ENCODE measurements at regions not wholly inside any gene's neighbourhood (a gene's known extent, or its start where the extent isn't known, plus 50 kb on each side); places are given as distances from the start of the nearest gene placed in this dataset.

GRCh38 chr5:124580512-124580911 lies 165.9 kb downstream of the ZNF608 start:
- H3K4me3 ChIP-seq, result no peak overlapping the region
- no peaks in the 10 kb centered on the region for H3K36me3 ChIP-seq
- no peak overlapping the region for H3K27ac ChIP-seq
- peaks cover 2% of the 10 kb centered on the region for H3K9me3 ChIP-seq
- H3K4me1 ChIP-seq, result no peaks in the 10 kb centered on the region
- no peak for TF ChIP-seq CTCF (IDR thresholded peaks at IDR 0.05)
- no peak for DNase-seq
- no peak for ATAC-seq
- intact Hi-C loops (cut with DNase I), result no loop called here
- H3K27me3 ChIP-seq (ENCODE audit: low read depth), result no peaks in the 10 kb centered on the region

DNA sequence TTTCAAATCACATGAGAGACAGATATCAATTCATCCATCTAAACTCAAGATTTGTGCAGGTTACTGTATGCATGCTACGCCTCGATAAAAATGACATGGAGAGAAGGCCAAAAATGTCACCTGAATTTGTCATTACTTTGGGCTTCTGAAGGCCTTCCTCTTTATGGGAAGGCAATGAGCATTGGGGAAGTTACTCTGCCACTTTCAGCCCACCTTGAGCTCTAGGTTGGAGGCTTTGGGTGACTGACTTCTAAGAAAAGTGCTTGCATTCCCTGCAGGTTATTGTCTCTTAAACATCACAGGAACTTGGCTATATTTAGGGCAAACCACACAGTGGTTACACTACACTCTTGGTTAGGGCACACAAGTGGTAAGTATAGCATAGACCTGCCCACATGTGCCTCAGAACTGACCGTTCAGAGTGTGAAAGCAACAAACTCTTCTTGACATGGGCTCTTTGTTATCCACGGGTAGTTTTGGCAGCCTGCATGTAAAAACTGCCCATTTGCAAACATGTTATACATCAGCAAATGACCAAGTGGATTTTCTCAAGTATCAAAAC lies 169.5 kb downstream of the ZNF608 start:
- no peak for ATAC-seq
- H3K4me1 ChIP-seq, result no peaks in the 10 kb centered on the region

DNA sequence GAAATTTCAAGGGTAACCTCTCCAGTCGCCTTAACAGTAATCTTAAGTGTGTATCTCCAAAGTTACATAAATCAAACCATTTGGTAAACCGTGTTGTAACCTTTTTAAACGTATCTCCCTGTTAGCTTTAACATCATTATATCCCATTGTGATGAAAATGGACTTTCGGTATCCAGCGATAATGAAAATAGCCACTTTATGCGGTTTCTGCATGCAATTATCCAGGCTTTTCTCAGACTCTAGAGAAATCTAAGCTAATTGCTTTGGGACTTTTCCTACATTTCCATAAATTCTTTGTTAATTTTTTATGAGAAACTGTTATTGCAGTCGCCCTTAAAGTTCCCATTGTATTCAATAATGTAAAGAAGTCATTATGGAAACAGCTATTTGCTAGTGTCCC lies 170.7 kb downstream of the ZNF608 start:
- Histone ChIP-seq H3K27ac (no peak overlapping the region), H3K27me3 (ENCODE audit: low read depth) (no peaks in the 10 kb centered on the region), H3K4me1 (no peaks in the 10 kb centered on the region), H3K36me3 (no peaks in the 10 kb centered on the region), H3K4me3 (no peak overlapping the region), H3K9me3 (no peaks in the 10 kb centered on the region)
- no peak for DNase-seq
- intact Hi-C loops (cut with DNase I), result no loop called here
- ATAC-seq, result no peak
- TF ChIP-seq CTCF (IDR thresholded peaks at IDR 0.05), result no peak

More for the DNA sequence above, 169.5 kb downstream of the ZNF608 start:
- intact Hi-C loops (cut with DNase I), result no loop called here
- Histone ChIP-seq H3K27ac (no peak overlapping the region), H3K4me3 (no peak overlapping the region), H3K9me3 (no peaks in the 10 kb centered on the region), H3K27me3 (ENCODE audit: low read depth) (no peaks in the 10 kb centered on the region), H3K36me3 (no peaks in the 10 kb centered on the region)
- no peak for DNase-seq
- no peak for TF ChIP-seq CTCF (IDR thresholded peaks at IDR 0.05)

DNA sequence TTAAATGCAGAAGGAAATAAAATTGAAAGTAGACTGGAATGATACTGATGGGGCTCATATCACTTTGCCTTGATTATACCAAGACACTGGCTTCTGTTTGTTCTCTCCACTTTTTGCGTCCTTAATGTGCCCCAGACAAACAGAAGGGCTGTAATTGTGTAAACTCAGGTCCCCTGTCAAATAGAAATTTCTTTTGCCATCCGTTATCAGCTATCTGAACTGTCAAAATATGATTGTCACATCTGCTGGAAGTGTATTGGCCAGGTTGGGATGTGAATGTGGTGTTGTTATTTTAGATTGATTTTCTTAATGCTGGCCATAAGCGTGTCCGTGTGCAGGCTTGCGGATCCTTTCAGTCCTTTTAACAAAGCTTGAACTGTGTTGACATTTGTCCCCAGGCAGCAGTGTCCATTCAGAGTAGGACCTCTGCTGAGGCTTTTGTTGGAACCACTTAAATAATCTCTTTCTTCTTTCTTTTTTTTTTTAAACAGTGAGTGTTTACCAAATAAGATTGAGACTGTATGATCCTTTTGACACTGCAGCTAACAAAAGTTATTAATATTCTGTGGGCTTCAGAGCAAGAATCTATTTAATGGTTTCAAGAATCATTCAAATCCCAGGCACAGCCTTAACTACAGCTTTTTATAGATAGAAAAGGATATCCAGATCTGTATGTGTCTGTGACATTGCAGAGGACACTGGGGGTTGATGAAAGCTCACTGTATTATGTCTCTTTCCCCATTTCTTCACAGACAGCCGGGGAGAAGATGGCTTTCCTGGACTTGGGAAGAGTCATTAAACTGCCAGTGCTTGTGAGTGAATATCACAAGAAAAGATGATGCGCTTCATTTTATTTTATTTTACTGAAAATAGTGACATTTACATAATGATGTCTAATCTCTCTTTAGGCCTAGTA lies 171.7 kb downstream of the ZNF608 start:
- H3K4me1 ChIP-seq, result no peaks in the 10 kb centered on the region
- intact Hi-C loops (cut with DNase I), result no loop called here
- H3K27me3 ChIP-seq (ENCODE audit: low read depth), result no peaks in the 10 kb centered on the region
- no peaks in the 10 kb centered on the region for H3K9me3 ChIP-seq
- ATAC-seq (no peak), DNase-seq (no peak)
- no peak overlapping the region for H3K4me3 ChIP-seq
- no peak overlapping the region for H3K27ac ChIP-seq
- H3K36me3 ChIP-seq, result no peaks in the 10 kb centered on the region
- no peak for TF ChIP-seq CTCF (IDR thresholded peaks at IDR 0.05)

GRCh38 chr5:124572971-124573370 lies 173.5 kb downstream of the ZNF608 start:
- no peaks in the 10 kb centered on the region for H3K27me3 ChIP-seq (ENCODE audit: low read depth)
- H3K4me1 ChIP-seq, result no peaks in the 10 kb centered on the region
- H3K9me3 ChIP-seq, result no peaks in the 10 kb centered on the region
- H3K27ac ChIP-seq, result no peak overlapping the region
- intact Hi-C loops (cut with DNase I), result no loop called here
- no peak for TF ChIP-seq CTCF (IDR thresholded peaks at IDR 0.05)
- ATAC-seq, result no peak
- no peak overlapping the region for H3K4me3 ChIP-seq
- no peak for DNase-seq
- H3K36me3 ChIP-seq, result no peaks in the 10 kb centered on the region
